ENCODE measurements at regions not wholly inside any gene's neighbourhood (a gene's known extent, or its start where the extent isn't known, plus 50 kb on each side); places are given as distances from the start of the nearest gene placed in this dataset.

DNA sequence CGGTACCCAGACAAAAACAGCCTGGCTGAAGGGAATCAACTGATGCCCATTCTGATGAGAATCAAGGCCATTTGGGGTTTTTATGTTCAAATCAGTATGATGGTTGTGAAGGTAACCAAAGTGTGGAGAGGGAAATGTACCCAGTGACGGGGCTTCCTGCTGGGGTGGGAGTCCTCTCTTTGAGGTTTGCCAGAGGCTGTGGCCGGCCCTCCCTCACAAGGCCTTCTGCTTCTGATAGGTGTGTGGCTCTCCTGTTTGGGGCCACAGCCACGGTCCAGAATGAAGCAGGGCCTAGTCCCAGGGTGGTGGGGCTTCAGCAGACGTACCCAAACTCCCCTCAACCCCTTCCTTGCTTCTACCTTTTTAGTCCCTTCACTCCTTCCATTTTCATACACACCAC is 86.7 kb upstream of the NAA20 start:
- DNase-seq = no peak

DNA sequence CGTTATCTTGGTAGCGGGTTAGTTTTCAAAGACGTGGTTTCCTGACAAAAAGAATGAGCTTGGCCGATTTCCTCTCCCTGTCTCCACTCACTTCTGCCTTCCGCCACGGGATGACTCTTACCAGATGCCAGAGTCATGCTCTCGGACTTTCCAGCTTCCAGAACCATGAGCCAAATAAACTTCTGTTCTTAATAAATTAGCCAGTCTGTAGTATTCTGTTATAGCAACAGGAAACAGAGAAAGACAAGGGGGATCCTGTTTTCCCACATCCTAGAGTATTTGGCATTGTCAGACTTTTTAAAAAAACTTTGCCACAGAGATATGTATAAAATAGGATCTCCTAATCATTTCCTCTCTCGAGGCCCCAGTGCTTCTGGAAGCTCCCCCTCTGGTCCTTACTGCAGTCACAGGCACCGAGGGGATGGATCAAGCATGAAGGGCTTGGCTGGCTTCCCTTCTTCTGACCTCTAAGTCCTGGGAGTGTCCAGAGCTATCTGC is 84.9 kb upstream of the NAA20 start:
- no peak for DNase-seq

DNA sequence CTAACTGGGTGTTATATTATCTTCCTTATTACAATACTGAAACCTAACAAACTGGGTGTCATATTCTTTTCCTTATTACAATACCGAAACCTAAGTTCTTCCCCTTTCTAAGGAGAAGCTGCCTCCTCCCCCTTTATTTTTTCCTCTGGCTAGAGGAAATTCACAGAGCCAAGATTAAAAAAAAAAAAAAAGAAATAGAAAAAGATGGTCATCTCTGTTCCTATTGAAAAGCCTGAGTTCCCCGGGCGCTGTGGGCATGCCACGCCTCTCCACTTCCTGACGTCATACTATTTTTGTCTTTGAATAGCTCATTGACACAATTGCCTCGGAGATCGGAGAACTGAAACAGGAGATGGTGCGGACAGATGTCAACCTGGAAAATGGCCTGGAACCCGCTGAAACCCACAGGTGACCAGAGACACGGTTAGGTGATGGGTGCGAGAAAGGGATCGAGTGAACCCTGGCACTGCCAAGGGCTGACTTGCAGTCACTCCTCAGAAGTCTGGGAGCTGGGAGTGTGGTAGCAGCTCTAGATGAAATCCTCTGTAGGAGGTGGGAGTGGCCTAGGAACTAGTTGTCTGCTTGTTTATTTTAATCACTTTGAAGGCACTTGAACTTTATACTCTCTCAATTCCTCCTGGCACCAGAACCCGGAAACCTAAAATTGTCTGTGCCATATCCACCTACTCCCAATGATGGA is 82.2 kb upstream of the NAA20 start:
- no peak for DNase-seq

DNA sequence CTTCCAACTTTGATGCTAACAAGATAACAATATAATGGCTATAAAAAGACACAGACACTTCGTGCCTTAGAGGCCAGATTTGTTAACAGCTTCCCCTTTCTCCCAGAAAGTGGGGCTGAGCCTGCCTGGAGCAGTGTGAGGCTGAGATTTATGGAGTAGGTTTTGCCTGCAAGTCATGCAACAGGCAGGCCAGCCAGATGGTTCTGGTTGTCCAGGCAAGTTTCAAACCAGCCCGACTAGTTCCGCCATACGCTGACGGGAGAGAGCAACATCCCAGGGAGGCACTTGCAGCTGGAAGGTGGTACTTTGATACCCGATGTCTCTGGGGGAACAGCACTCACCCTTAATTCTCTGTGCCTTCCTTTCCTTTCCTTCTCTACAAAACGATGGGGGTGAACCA is 81.3 kb upstream of the NAA20 start:
- no peak for DNase-seq

DNA sequence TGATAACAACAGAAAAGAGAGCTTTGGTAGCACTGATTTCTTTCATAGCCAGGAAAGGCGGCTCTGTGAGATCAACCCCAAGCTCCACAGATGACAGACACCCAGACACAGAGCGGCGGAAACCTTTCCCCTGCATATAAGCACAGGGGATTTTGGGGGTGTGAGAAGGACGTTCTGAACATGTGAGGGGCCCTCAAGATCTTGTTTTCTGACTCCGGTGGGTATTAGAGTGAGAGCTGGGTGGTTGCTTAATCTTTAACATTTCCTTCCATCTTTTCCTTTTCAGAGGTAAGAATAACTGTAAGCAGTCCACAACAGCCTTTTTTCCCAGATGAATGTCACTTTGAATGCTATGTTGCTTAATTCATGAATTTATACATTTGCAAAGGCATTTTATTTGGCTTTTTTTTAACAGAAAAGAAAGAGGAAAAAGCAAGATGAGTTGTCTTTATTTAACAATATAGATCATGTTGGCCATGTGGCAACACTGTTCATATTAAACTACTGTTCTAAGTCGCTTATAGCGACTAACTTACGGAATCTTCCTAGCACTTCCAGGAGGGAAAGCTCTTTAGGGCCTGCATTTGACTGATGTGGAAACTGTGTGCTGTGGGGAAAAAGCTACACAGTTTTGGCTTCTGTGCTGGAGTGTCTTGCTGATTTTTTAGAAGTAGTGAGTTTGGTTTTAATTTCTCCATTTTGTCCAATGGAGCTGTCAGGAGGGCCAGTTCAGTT is 80.5 kb upstream of the NAA20 start:
- DNase-seq = no peak

DNA sequence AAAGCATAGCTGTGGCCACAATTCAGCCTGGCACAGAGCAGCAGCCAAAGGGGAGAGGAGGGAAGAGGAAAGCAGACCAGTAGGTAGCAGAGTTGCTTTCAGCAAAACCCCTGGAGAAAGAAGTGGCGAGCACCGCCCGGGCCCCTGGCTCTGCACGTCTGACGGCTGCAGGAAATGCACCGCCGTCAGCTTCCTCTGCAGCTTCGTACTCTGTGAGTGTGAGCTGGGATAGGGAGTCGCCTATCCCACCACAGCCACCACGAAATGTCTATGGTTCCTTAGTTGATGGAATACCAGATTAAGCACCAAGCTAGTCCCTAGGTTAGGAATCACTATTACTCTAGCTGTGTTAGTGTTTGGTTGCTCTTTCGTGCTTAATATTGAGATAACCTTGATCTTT is 79.9 kb upstream of the NAA20 start:
- DNase-seq = no peak

DNA sequence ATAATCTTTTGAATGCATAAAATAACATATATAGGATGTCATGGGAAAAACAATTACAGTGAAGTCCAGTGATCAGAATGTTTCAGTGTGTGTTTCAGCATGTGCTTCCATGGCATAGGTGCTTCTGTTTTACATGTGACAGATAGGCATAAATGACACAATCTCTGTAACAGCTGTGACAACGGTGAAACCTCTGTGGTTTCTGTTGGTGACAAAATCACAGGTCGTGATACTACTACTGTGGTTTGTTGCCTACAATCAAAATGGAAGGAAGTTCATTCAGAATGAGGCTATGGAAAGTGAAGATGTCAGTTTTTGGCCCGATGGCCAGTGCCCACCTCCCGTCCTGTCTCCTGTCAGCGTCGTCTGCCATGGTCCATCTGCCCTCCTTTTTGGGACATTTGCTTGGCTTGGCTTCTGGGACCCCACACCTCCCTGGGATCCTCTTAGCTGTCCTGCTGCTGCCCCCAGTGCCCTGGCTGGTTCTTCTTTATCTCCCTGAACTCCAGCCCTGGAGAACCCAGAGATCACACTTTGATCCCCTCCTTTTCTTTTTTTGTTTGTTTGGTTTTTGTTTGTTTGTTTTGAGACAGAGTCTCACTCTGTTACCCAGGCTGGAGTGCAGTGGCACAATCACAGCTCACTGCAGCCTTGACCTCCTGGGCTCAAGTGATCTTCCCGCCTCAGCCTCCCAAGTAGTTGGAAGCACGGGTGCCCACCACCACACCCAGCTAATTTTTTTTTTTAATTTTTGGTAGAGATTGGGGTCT is 79.3 kb upstream of the NAA20 start:
- DNase-seq = no peak

DNA sequence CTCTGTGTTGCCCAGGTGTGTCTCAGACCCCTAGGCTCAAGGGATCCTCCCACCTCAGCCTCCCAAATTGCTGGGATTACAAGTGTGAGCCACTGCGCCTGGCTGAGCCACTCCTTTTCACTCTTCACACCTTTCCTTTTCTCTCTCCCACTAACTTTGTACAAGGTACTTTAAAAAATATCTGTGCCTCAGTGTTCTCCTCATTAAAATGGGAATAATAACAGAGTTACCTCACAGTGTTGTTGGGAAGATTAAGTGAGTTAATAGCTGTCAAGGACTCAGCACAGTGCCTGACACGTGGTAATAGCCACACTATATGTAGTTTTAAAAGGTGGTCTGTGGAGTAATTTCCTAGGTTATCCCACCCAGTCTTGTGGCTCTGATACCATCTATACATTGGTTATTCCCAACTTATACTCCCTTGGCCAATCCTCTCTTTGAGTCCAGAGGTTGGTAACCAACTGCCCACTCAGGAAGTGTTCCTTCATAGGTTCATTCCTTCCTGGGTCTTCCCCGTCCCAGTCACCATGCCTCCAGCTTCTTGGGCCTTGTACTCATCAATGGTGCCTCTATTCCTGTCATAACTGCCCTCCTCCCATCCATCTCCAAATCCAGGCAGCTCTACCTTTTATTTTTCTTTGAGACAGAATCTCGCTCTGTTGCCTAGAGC is 78.6 kb upstream of the NAA20 start:
- DNase-seq = no peak

DNA sequence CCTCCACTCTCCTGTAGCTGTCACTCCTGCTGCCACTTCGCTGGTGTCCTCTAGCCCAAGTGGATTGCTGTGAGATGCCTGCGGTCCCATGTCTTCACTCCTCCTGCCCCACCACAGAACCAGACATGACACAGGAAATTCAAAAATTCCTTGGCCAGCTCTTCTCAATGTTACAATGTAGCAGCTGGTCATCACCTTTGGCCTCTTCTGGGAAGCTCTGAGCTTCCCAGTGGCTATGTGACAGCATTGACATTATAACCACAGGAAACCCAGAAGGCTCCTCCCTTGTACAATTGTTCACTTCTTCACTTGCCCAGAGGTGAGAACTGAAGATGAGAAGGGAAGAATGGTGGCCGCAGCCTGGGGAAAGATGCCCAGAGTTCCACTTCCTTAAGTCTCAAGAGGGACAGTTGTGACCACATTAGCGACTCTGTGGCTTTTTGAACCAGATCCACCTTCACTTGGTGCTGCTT is 76.1 kb upstream of the NAA20 start:
- no peak for DNase-seq

DNA sequence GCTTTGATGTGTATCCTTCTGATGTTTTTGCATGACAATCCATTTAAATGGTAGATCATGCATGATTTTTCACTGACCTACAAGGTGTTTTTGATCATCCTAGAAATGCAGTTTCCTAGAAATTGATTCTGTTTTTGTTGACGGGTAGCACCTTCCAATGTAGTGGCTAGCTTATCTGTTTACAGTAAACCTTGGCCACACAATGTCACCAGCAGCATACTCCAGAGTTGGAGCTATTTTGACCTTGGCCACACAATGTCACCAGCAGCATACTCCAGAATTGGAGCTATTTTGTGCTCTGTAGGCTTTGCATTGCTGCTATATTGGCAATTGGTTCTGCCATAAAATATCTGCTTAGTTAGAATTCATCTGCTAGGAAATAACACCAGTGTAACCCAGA is 74.6 kb upstream of the NAA20 start:
- DNase-seq = no peak

DNA sequence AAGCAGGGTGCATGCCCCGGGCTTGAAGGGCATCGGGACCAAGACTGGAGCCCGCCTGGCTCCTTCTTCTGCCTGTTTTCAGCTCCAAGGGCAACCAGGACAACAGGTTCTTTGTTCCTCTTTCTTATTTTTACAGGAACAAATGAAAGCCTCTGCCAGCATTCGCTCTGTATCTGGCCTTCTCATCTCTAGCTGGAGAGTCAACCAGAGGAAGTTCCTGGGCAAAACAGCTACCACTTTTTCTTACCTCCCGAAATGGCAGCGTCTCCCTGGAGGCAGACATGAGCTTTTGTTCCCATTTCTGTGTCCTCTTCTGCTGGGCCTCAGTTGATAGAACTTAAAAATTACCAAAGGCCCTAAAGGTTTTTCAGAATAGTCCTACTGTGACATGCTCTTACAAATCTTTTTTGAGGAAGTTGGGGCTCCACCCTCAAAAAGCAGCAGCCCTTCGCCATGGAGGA is 74.1 kb upstream of the NAA20 start:
- DNase-seq = no peak

DNA sequence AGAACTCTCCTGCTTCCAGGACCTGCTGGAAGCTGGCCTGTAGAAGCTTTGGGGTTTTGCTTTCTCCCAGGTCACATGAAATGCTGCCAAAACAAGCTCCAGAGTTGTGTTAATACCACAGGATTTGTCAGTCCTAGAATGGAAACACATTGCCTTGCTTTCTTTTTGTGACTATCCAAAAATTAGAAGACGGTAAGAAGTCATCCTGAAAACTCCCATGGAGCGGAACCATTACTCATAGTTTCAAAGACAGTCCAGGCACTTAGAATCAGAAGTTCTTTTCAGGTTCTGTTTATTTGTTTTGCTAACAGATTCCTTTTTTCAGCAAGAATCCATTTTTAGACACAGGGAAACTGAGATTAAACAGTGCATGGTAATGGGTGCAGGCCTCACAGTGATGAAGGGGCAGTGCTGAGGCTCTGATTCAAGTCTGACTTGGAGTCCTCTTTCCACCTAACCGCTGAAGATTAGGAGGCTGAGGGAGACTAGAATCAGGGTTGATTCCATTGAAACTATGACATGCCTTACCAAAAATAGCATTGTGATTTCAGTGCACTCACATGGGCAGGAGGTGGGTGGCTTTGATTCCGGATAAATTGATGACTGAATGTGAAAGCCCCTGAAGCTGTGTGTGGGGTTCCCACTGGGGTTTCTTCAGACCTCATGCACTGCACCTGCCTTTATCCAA is 72.2 kb upstream of the NAA20 start:
- DNase-seq = no peak

DNA sequence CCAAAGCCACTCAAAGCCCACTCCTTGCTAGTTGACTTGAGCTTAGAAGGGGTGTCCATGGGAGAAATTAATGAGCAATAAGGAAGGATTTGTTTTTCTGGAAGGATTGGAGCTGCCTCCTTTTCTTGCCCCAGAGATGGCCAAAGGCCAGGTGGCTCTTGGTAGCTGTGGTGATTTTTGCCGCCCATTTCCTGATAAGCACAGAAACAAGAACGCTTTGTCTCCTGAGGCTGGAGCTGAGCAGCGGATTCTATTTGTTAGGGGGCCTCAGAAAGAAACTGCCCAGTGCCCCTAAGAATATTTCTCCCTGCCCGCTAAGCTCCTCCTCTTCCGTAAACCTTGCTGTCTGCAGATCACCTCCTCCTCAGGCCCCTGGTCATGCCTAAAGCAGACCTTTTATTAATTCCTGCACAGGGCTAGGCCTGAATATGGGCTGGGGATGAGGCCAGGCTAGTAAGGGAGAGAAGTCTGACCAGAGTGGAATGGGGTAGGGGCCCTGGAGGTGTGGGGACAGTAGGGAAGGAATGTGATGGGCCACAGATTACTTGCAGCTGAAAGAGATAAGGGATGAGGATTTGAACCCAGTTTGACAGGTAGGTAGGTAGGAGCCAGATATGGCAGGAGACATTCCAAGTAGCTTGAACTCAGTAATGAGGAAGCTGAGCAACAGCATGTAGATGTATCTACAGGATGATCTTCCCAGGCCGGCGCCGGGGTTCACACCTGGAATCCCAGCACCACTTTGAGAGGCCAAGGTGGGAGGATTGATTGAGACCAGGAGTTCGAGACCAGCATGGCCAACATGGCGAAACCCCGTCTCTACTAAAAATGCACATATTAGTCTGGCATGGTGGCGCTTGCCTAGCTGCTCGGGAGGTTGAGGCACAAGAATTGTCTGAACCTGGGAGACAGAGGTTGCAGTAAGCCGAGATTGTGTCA is 71.2 kb upstream of the NAA20 start:
- DNase-seq = no peak

DNA sequence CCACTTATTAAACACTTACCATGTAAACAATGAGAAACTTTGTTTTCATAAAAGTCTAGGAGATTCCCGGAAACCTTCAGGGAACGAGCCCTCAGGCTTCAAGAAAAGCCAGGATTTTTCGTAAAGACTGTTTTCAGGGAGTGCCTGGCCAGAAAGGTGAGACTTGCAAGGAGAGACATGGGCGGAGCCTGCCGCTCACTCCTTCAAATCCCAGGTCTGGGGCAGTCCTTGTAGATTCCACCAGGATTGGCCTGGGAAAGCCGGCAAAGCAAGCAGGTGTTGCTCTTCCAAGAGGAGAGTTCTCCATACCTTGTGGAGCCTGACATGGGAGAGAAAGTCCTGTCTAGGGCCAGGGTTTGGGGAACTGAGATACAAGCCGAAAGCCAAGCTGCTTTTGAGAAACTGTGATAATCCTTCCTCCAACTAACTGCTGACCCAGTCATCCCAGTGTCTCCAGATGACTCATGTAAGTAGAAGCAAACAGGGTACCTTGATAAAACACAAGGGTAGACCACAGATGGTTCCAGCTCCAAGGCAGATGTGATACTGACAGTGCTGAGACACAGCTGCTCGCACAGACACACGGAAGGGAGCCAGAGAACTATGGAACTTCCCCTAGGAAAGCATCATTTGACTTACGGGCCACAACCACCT is 69.4 kb upstream of the NAA20 start:
- no peak for DNase-seq

DNA sequence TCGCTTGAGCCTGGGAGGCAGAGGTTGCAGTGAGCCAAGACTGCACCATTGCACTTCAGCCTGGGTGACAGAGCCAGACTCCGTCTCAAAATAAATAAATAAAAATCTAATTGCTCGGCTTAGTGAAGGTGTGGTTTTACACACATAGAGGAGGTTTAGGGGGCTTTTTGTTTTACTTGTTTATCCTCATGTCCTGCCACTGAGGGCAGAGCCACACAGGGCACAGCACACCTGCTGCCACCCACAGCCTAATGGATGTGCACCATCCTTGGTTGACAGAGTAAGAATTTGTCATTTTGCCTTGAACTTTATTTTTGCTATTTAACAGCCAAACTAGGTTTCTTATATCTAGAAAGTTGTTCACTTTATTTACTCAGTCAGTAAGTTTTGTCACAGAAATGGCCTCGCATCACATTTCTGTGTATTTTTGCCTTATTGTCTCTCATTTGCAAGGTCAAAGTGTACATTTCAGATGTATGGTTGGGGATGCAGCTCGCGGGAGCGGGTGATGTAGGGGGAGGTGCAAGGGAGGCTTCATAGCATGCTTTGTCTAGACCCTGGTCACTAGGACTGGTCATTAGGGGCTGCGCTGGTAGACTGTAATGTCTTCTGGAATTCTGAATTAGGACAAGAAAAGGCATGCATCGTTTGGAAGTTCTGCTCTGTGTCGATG is 67.8 kb upstream of the NAA20 start:
- no peak for DNase-seq

DNA sequence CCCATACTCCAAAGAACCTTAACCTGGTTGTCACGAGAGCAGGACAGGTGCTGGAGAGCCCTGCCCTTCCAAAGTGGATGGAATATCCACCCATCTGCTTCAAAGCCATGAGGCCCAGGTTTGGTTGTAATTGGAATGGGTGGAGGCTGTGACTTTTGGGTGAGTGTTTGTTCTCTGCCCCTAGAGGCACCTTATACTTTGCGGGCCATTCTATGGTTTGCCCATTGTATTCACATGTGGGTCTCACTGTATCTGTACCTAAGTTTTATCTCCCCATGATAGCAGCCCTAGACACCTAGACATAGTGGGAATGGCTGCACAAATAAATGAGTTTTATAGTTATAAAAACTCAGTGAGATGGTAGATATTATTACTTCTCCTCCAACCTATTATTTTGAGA is 67.1 kb upstream of the NAA20 start:
- no peak for DNase-seq

DNA sequence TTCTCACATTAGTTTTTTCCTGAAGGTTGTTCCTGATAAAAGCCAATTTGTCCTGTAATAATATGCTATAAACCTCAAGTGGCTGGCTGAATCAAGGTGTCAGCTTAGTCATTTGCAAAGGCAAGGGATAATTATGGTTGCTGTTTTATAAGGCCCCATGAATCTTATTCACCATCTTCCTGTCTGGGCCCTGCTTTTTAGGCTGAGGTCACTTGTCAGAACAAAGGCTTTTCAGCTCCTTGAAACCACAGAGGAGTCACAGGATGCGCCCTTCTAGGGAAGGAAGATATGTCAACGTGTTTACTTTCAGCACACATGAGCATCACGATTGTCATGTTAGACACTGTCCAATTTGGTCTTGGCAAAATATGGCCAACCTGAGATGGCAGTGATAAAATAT is 64.8 kb upstream of the NAA20 start:
- no peak for DNase-seq

DNA sequence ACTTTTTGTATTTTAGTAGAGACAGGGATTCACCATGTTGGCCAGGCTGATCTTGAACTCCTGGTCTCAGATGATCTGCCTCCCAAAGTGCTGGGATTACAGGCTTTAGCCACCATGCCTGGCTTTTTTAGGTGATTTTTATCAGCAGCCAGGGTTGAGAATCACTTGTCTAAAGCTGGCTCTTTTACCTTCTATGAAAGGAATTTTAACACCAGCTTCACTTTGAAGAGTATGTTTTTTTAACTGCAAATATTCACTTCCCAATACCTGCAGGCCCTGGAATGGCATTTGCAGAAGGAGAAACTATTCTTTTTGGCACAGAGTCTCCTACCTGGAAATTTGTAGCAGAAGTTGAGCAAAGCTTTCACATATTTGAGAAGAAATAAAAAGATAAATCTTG is 63.6 kb upstream of the NAA20 start:
- DNase-seq = no peak

DNA sequence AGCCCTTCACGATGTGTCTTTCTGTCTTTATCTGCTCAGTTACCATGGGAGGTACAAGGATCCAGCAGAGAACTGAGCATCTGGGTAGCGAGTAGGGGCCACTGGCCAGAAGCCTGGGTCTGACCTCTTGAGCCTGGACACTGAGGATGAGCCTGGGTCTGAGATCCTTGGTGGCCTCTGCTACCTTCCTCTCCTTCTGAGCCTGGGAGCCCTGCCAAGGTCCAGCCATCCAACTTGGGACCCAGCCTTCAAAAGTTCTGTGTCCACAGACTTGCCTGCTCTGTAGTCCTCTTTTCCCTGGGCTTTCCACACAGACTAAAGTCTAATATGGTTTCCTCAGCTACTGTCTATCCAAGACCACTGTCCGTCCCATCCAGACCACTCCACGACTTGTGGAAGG is 60.2 kb upstream of the NAA20 start:
- DNase-seq = no peak

DNA sequence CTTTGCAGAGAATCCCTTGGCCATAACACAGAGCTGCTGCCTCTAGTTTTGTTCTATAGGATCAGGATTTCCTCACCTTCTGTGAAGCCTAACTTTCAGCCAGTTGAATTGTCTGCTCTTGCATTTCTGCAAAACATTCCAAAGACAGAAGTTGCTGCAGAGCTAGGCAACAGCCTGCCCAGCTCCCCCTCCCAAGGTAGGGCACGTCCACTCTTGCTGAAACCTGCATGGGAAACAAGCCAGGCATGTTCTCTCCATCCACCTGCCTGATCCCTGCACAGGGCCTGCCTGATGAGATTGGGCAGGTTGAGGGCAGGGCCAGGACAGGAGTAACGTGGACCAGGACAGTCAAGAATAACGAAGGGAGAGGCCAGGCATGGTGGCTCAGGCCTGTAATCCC is 58.9 kb upstream of the NAA20 start:
- DNase-seq = no peak
